Loucy (cell line): ENCODE measurements at regions not wholly inside any gene's neighbourhood (a gene's known extent, or its start where the extent isn't known, plus 50 kb on each side); places are given as distances from the start of the nearest gene placed in this dataset.
"Not testable (repeated sequence)": the region's sequence is repeated elsewhere in the genome, so short reads cannot be mapped to it uniquely, and the experiment has no call there.

Source experiments
- H2AFZ ChIP-seq: fragments of 200-600 bp; sonication (generic); 2 replicates; pipeline ENCODE4 v1.6.0; 2016; ENCODE audit warnings: antibody characterized with exemption, mild to moderate bottlenecking, low read length, moderate library complexity
- H3F3A ChIP-seq: fragments of 200-600 bp; 2 replicates; pipeline ENCODE4 v1.6.0; 2016; ENCODE audit warnings: antibody characterized with exemption, low read depth, mild to moderate bottlenecking
- H3K27me3 ChIP-seq: fragments of 200-600 bp; sonication (generic); 2 replicates; pipeline ENCODE4 v1.6.1; 2014; ENCODE audit warnings: low read length, mild to moderate bottlenecking; ENCODE audit not compliant: insufficient read depth, poor library complexity, severe bottlenecking
- H3K36me3 ChIP-seq: fragments of 200-600 bp; sonication (generic); 2 replicates; pipeline ENCODE4 v1.6.1; 2016; ENCODE audit warnings: low read length; ENCODE audit not compliant: insufficient read depth
- H3K4me1 ChIP-seq: fragments of 200-600 bp; sonication (generic); 2 replicates; pipeline ENCODE4 v1.5.1; 2014; ENCODE audit warnings: low read length, mild to moderate bottlenecking; ENCODE audit not compliant: insufficient read depth, poor library complexity, severe bottlenecking
- H3K4me2 ChIP-seq: fragments of 200-600 bp; sonication (generic); 2 replicates; pipeline ENCODE4 v1.6.0; 2014; ENCODE audit warnings: antibody characterized with exemption, low read length, low read depth, mild to moderate bottlenecking; ENCODE audit not compliant: poor library complexity, severe bottlenecking
- H3K4me3 ChIP-seq: fragments of 200-600 bp; sonication (generic); 2 replicates; pipeline ENCODE4 v1.5.1; 2014; ENCODE audit warnings: low read length, mild to moderate bottlenecking, mixed read lengths; ENCODE audit not compliant: poor library complexity, severe bottlenecking
- H3K79me2 ChIP-seq: fragments of 200-600 bp; sonication (generic); 2 replicates; pipeline ENCODE4 v1.6.1; 2014; ENCODE audit warnings: low read length; ENCODE audit not compliant: insufficient read depth
- H3K9ac ChIP-seq: fragments of 200-600 bp; sonication (generic); 2 replicates; pipeline ENCODE4 v1.6.0; 2014; ENCODE audit warnings: mild to moderate bottlenecking, low read depth, low read length, moderate library complexity; ENCODE audit not compliant: poor library complexity, severe bottlenecking
- H3K9me2 ChIP-seq: fragments of 200-600 bp; sonication (generic); replicated peaks from 2 replicates; pipeline ENCODE4 v1.6.1; 2016; ENCODE audit warnings: low read depth, low read length, mixed read lengths
- H3K9me3 ChIP-seq: fragments of 200-600 bp; sonication (generic); 2 replicates; pipeline ENCODE4 v1.6.1; 2014; ENCODE audit warnings: mild to moderate bottlenecking, antibody characterized with exemption, low read length, low read depth; ENCODE audit not compliant: insufficient read depth
- H4K20me1 ChIP-seq: fragments of 200-600 bp; sonication (generic); 2 replicates; pipeline ENCODE4 v1.6.0; 2014; ENCODE audit warnings: antibody characterized with exemption, low read length, mild to moderate bottlenecking; ENCODE audit not compliant: insufficient read depth, poor library complexity, severe bottlenecking
- CTCF ChIP-seq: fragments of 200-600 bp; sonication (generic); conservative IDR thresholded peaks from 2 replicates; pipeline ENCODE4 v1.5.1; 2014; ENCODE audit warnings: mild to moderate bottlenecking, antibody characterized with exemption, low read length
- EZH2phosphoT487 ChIP-seq: fragments of 200-600 bp; IDR thresholded peaks from 2 replicates; pipeline ENCODE4 v1.6.1; 2018; ENCODE audit warnings: antibody characterized with exemption, mild to moderate bottlenecking, moderate library complexity, borderline replicate concordance

GRCh38 chr6:120771019-120771418 lies 563.3 kb downstream of the TBC1D32 start:
- TF ChIP-seq CTCF (no peak), EZH2phosphoT487 (no peak)
- Histone ChIP-seq H3K79me2 (no peaks in the 10 kb centered on the region), H3K4me1 (no peaks in the 10 kb centered on the region), H3K4me3 (no peak overlapping the region), H3K9ac (no peak overlapping the region), H3K9me2 (no peaks in the 10 kb centered on the region), H2AFZ (no peak overlapping the region), H3K27me3 (no peaks in the 10 kb centered on the region), H3K36me3 (no peaks in the 10 kb centered on the region), H3K4me2 (no peak overlapping the region), H3F3A (no peaks in the 10 kb centered on the region), H3K9me3 (no peaks in the 10 kb centered on the region; the same call in 1 of the 2 replicates), H4K20me1 (no peaks in the 10 kb centered on the region)

- Histone ChIP-seq H3K4me3 (no peak overlapping the region), H3K36me3 (no peaks in the 10 kb centered on the region), H3K79me2 (no peaks in the 10 kb centered on the region), H3K9ac (no peak overlapping the region), H3F3A (no peaks in the 10 kb centered on the region), H3K9me2 (no peaks in the 10 kb centered on the region; the same call in 1 of the 2 replicates), H3K9me3 (no peaks in the 10 kb centered on the region), H2AFZ (no peak overlapping the region), H4K20me1 (no peaks in the 10 kb centered on the region), H3K4me1 (no peaks in the 10 kb centered on the region), H3K27me3 (no peaks in the 10 kb centered on the region), H3K4me2 (no peak overlapping the region)
- TF ChIP-seq EZH2phosphoT487 (no peak), CTCF (no peak)
Measured at GRCh38 chr6:120764312-120764711, 570.0 kb downstream of the TBC1D32 start.

DNA sequence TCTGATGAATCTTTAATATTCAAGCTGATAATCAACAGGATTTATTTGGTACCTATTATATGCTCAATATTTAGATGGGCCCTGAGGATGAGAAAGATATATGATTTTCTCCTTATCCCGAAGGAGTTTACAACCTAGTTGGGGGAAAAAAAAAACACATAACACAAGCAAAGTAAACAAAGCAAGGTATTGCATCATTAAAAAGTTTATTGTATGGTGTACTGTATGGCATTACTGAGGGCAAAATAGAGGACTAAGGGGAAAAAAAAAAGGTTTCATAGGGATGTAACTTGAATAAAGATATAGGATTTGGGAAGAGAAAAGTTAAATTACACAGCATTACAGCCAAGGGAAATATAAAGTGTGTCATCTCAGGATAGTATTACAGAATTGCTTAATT lies 574.7 kb downstream of the TBC1D32 start:
- Histone ChIP-seq H2AFZ (no peak overlapping the region), H3F3A (no peaks in the 10 kb centered on the region), H3K9me3 (no peaks in the 10 kb centered on the region), H3K36me3 (no peaks in the 10 kb centered on the region), H3K9ac (no peak overlapping the region), H4K20me1 (no peaks in the 10 kb centered on the region), H3K79me2 (no peaks in the 10 kb centered on the region), H3K27me3 (no peaks in the 10 kb centered on the region), H3K4me3 (no peak overlapping the region), H3K9me2 (no peaks in the 10 kb centered on the region; the same call in 1 of the 2 replicates), H3K4me1 (no peaks in the 10 kb centered on the region), H3K4me2 (no peak overlapping the region)
- TF ChIP-seq CTCF = no peak

DNA sequence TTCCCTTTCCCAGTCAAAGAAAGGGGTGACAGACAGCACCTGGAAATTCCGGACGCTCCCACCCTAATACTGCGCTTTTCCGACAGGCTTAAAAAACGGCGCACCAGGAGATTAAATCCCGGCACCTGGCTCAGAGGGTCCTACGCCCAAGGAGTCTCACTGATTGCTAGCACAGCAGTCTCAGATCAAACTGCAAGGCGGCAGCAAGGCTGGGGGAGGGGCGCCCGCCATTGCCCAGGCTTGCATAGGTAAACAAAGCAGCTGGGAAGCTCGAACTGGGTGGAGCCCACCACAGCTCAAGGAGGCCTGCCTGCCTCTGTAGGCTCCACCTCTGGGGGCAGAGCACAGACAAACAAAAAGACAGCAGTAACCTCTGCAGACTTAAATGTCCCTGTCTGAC lies 585.7 kb downstream of the TBC1D32 start:
- H3K36me3 ChIP-seq, H3K9ac ChIP-seq, H3K79me2 ChIP-seq, H3K4me2 ChIP-seq, H3K9me2 ChIP-seq, H4K20me1 ChIP-seq, H3K27me3 ChIP-seq, H2AFZ ChIP-seq, H3F3A ChIP-seq, H3K4me3 ChIP-seq, H3K9me3 ChIP-seq, H3K4me1 ChIP-seq: not testable (repeated sequence)
